ENCODE measurements at regions not wholly inside any gene's neighbourhood (a gene's known extent, or its start where the extent isn't known, plus 50 kb on each side); places are given as distances from the start of the nearest gene placed in this dataset.

DNA sequence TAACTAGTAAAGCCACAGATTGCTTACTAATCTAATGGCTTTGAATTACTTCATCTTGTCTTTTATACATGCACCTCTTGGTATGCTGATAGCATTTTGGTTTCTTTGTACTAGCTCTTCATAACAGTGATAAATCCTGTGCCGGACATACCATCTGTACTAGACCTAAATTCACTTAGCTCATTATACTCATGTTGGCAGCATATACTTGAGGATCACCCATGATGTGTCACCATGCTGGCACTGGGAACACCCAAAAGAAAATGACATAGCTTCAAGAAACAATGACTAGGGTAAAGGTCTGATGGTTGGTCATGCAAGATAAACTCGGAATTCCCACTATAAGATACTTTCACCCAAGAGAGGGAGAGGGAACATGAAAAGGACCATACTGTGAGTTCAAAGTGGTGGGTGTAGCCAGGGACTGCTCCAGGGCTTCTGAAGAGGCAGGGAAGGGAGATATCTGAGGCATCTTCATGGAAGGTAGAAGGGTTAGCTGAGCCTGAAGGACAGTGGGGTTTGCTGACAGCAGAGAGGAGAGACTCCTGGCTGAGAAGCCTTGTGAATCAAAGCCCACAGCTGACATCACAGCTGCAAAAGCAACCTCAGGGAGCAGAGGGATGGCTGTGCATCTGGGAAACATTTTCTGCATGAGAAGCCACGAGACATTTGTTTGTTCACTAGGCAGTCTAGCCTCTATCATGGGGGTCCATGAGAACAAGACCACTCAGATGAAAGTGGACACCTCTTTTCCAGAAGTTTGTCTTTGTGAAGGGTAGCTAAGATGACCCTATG, 314.2 kb downstream of the RAB28 start:
- Mint-ChIP-seq H3K9me3 (peaks cover 7% of the 10 kb centered on the region), H3K36me3 (no peaks in the 10 kb centered on the region), H3K4me3 (no peak overlapping the region), H3K27me3 (no peaks in the 10 kb centered on the region), H3K27ac (no peak overlapping the region), H3K4me1 (ENCODE audit: unreplicated experiment) (no peaks in the 10 kb centered on the region)
- TF ChIP-seq, protein P1, sequence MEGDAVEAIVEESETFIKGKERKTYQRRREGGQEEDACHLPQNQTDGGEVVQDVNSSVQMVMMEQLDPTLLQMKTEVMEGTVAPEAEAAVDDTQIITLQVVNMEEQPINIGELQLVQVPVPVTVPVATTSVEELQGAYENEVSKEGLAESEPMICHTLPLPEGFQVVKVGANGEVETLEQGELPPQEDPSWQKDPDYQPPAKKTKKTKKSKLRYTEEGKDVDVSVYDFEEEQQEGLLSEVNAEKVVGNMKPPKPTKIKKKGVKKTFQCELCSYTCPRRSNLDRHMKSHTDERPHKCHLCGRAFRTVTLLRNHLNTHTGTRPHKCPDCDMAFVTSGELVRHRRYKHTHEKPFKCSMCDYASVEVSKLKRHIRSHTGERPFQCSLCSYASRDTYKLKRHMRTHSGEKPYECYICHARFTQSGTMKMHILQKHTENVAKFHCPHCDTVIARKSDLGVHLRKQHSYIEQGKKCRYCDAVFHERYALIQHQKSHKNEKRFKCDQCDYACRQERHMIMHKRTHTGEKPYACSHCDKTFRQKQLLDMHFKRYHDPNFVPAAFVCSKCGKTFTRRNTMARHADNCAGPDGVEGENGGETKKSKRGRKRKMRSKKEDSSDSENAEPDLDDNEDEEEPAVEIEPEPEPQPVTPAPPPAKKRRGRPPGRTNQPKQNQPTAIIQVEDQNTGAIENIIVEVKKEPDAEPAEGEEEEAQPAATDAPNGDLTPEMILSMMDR (conservative IDR thresholded peaks at IDR 0.05), result no peak
- DNase-seq (ENCODE audit: extremely low spot score, unreplicated experiment), result no peak

DNA sequence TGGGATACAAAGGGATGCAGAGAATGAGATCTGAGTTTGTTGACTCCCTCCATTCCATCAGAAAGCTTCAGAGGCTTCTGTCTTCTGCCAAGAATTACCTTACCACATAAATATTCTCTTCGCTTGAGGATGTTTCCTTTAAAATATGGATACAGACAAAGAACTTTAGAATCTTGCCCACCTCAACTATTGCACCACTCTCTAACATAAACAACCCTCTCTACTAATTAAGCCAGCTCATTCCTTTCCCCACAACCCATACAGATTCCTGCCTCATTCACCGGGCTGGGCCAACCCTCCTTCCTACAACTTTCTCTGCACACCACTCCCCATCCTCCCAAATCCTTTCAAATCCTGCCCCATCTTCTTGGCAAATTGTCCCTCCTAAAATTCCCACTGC, 315.8 kb downstream of the RAB28 start:
- TF ChIP-seq, protein P1 (conservative IDR thresholded peaks at IDR 0.05), result no peak
- H3K27me3 Mint-ChIP-seq, result no peaks in the 10 kb centered on the region
- no peak overlapping the region for H3K27ac Mint-ChIP-seq
- no peaks in the 10 kb centered on the region for H3K36me3 Mint-ChIP-seq
- no peaks in the 10 kb centered on the region for H3K4me1 Mint-ChIP-seq (ENCODE audit: unreplicated experiment)
- no peak for DNase-seq (ENCODE audit: extremely low spot score, unreplicated experiment)
- peaks cover 7% of the 10 kb centered on the region for H3K9me3 Mint-ChIP-seq
- H3K4me3 Mint-ChIP-seq, result no peak overlapping the region

DNA sequence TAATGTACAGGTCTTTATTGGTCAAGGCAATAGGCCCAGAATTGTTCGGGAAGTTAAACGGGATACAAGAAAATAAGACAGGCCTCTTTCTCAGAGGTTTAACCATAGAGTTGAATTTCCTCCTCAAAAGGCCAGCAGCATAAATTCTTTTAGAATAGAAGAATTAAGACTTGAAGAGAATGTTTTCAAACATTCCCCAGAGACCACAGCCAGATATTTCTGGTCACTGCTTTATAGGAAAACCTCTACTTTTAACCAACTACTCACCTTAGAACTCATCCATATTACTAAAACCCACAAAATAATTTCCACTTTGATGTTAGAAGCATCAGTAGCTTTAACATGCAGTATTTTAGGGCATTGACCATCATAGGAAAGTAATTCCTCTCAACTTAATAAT, 317.9 kb downstream of the RAB28 start:
- Mint-ChIP-seq H3K4me3 (no peak overlapping the region), H3K27me3 (no peaks in the 10 kb centered on the region), H3K27ac (no peak overlapping the region), H3K36me3 (no peaks in the 10 kb centered on the region), H3K9me3 (peaks cover 7% of the 10 kb centered on the region), H3K4me1 (ENCODE audit: unreplicated experiment) (peaks cover 1% of the 10 kb centered on the region)
- TF ChIP-seq, protein P1 (conservative IDR thresholded peaks at IDR 0.05), result no peak
- DNase-seq (ENCODE audit: extremely low spot score, unreplicated experiment), result no peak

DNA sequence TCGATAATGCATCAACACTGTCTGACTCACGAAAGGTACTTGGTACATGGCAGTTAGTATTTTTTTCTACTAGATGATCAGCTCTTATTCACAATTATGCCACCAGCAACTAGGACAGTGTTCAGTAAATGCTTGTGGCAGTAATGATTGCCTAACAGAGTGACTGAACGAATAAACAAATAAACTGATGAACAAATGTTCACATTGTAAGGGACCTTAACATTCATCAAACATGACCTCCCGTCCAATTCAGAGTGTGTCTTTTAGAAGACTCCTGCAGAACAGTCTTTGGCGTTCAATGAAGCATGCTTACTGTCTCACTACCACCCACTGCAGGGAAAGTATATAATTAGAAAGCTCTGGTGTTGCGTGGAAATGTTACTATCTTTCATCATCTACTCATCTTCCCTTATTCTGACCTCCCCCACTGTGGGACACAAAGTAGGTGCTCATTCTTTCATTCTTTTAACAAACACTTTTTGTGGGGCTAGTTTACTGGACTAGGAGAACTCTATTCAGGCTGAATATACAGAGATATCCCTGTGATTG, 319.3 kb downstream of the RAB28 start:
- TF ChIP-seq, protein P1 (conservative IDR thresholded peaks at IDR 0.05), result no peak
- Mint-ChIP-seq H3K27me3 (no peaks in the 10 kb centered on the region), H3K4me3 (no peak overlapping the region), H3K36me3 (no peaks in the 10 kb centered on the region), H3K4me1 (ENCODE audit: unreplicated experiment) (peaks cover 12% of the 10 kb centered on the region), H3K9me3 (peaks cover 7% of the 10 kb centered on the region), H3K27ac (no peak overlapping the region)
- no peak for DNase-seq (ENCODE audit: extremely low spot score, unreplicated experiment)

DNA sequence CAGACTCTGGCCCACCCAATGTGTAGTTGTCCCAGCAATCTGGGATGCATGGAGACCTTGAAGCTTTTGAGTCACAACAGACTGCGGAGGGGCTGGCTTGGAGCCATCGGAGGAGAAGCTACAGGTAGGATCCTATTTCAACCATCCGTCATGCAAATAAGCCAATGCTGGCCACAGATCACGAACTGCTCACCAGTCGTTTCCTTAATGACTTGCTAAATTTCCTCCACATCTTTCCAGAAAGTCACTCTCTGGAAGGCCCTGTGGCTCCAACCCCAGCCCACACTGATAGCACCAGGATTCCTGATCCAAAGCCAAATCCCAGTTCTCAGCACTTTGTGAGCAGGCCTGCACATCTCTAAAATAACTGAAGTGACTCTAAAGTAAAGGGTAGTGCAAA, 321.3 kb downstream of the RAB28 start:
- Mint-ChIP-seq H3K27me3 (no peaks in the 10 kb centered on the region), H3K4me1 (ENCODE audit: unreplicated experiment) (peaks cover 12% of the 10 kb centered on the region), H3K9me3 (peaks cover 14% of the 10 kb centered on the region), H3K27ac (no peak overlapping the region), H3K36me3 (no peaks in the 10 kb centered on the region), H3K4me3 (no peak overlapping the region)
- TF ChIP-seq, protein P1 (conservative IDR thresholded peaks at IDR 0.05), result no peak
- DNase-seq (ENCODE audit: extremely low spot score, unreplicated experiment), result no peak

Measured in type B pancreatic cell (in vitro differentiated cells).